T-cell (primary cell): ENCODE measurements at regions not wholly inside any gene's neighbourhood (a gene's known extent, or its start where the extent isn't known, plus 50 kb on each side); places are given as distances from the start of the nearest gene placed in this dataset.

Experiments
- ATAC-seq, 4 experiments: fragments of 200-7000 bp in 3 of 4; fragments of 150-1000 bp in 1 of 4; cut with Tn5 transposase; replicated peaks in 1 of 4; 1 replicate in 3 of 4; 2 replicates in 1 of 4; pipeline ENCODE4 v1.10.0; 2021; ENCODE audit warnings: moderate library complexity in 3 of 4, mild to moderate bottlenecking in 2 of 4, moderate number of reproducible peaks in 1 of 4
- CTCF ChIA-PET, 2 donors: fragments of 300-600 bp; sonication (Branson Sonifier 250); formaldehyde crosslinking; loops; one replicate each; lab custom pipeline; 2022; ENCODE audit warnings: antibody characterized with exemption in 2 of 2; lab: Charles Lee
- POLR2A ChIA-PET, 2 donors: fragments of 300-600 bp; sonication (Branson Sonifier 250); formaldehyde crosslinking; loops; one replicate each; lab custom pipeline; 2022; ENCODE audit warnings: antibody characterized with exemption in 2 of 2; lab: Charles Lee
- DNase-seq, 35 experiments: peaks; one replicate each; pipeline versions ENCODE4 v3.0.0 to v3.0.0-alpha.2; 2013 to 2023
- H3K27ac ChIP-seq: one replicate; pipeline ENCODE4 v1.5.1; 2013; ENCODE audit warnings: low read length
- H3K27me3 ChIP-seq, 2 experiments: replicated peaks in 1 of 2; 1 replicate in 1 of 2; 2 replicates in 1 of 2; pipeline versions ENCODE4 v1.6.1 to v1.7.0; 2013; ENCODE audit warnings: low read length in 1 of 2, mixed read lengths in 1 of 2; ENCODE audit not compliant: control insufficient read depth in 2 of 2, insufficient read depth in 2 of 2; ENCODE audit errors: extremely low read depth in 1 of 2
- H3K36me3 ChIP-seq, 2 donors: 1 replicate in 1 of 2; 2 replicates in 1 of 2; pipeline versions ENCODE4 v1.6.1 to v1.7.0; 2013; ENCODE audit warnings: low read length in 1 of 2; ENCODE audit not compliant: control insufficient read depth in 2 of 2, insufficient read depth in 1 of 2; ENCODE audit errors: extremely low read depth in 1 of 2
- H3K4me1 ChIP-seq, 2 experiments: 1 replicate in 1 of 2; 2 replicates in 1 of 2; pipeline versions ENCODE4 v1.6.1 to v1.7.0; 2013; ENCODE audit warnings: low read length in 2 of 2, mixed read lengths in 1 of 2; ENCODE audit not compliant: insufficient read depth in 2 of 2, control insufficient read depth in 1 of 2; ENCODE audit errors: extremely low read depth in 1 of 2
- H3K4me3 ChIP-seq, 2 donors: 1 replicate in 1 of 2; 2 replicates in 1 of 2; pipeline versions ENCODE4 v1.5.1 to v1.7.0; 2013; ENCODE audit warnings: mild to moderate bottlenecking in 2 of 2, low read length in 1 of 2, moderate library complexity in 1 of 2; ENCODE audit not compliant: control insufficient read depth in 1 of 2; ENCODE audit errors: extremely low read depth in 1 of 2
- H3K9me3 ChIP-seq: 2 replicates; pipeline ENCODE4 v1.7.0; 2013
- H3K27ac Mint-ChIP-seq, 2 donors: one replicate each; pipeline ENCODE4 v1.8.0; 2020 to 2021; ENCODE audit warnings: mild to moderate bottlenecking in 2 of 2, mixed read lengths in 2 of 2
- H3K27me3 Mint-ChIP-seq, 2 donors: one replicate each; pipeline ENCODE4 v1.8.0; 2021 to 2022; ENCODE audit warnings: mixed read lengths in 2 of 2
- H3K36me3 Mint-ChIP-seq: one replicate; pipeline ENCODE4 v1.8.0; 2021; ENCODE audit warnings: mixed read lengths
- H3K4me1 Mint-ChIP-seq, 3 donors: one replicate each; pipeline ENCODE4 v1.8.0; 2020 to 2022; ENCODE audit warnings: mixed read lengths in 3 of 3, mild to moderate bottlenecking in 1 of 3
- H3K4me3 Mint-ChIP-seq, 3 donors: one replicate each; pipeline ENCODE4 v1.8.0; 2020 to 2022; ENCODE audit warnings: mild to moderate bottlenecking in 3 of 3, mixed read lengths in 3 of 3, moderate library complexity in 3 of 3
- H3K9me3 Mint-ChIP-seq, 3 donors: one replicate each; pipeline ENCODE4 v1.8.0; 2020 to 2022; ENCODE audit warnings: mixed read lengths in 3 of 3
- WGBS: methylation state at CpG from one replicate; pipeline ENCODE4 v1.1.5; 2013; ENCODE audit warnings: missing lambda C conversion rate; ENCODE audit not compliant: insufficient coverage; 5-methylcytosine and 5-hydroxymethylcytosine counted together

DNA sequence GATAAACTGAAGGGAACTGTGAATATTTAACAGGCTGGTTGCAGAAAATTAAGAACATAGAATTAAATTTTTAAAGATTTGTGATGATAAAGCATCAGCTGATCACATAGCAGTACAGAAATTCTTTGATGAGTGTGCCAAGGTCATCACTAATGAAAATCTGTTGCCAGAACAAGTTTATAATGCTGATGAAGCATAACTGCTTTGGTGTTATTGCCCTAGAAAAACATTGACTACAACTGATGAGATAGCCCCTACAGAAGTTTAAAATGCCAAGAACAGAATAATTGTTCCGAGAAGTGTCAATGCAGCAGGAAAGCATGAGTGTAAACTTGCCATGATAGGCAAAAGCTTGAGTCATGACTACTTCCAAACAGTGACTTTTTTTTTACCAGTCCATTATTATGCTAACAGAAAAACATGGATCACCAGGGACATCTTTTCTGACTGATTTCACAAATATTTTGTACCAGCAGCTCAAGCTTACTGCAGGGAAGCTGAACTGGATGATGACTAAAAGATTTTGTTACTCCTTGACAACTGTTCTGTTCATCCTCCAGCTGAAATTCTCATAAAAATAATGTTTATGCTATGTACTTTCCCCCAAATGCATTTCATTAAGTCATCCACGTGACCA, 1136.6 kb downstream of the FAT4 start:
- H3K27me3 Mint-ChIP-seq: no peaks in the 10 kb centered on the region
- ATAC-seq: no peak
- no CpG with 5 or more reads among the region's 2 CpGs for WGBS
- peaks cover 0 to 11% (median 10%) of the 10 kb centered on the region in 3 donors for H3K9me3 Mint-ChIP-seq
- CTCF ChIA-PET: no interaction called here
- H3K4me3 Mint-ChIP-seq: no peak overlapping the region
- Histone ChIP-seq H3K36me3 (no peaks in the 10 kb centered on the region), H3K4me3 (no peak overlapping the region), H3K27me3 (no peaks in the 10 kb centered on the region), H3K27ac (no peak overlapping the region), H3K9me3 (no peaks in the 10 kb centered on the region), H3K4me1 (no peaks in the 10 kb centered on the region)
- no peaks in the 10 kb centered on the region for H3K36me3 Mint-ChIP-seq
- H3K27ac Mint-ChIP-seq: no peak overlapping the region
- no peaks in the 10 kb centered on the region for H3K4me1 Mint-ChIP-seq
- no peak for DNase-seq
- POLR2A ChIA-PET: no interaction called here

DNA sequence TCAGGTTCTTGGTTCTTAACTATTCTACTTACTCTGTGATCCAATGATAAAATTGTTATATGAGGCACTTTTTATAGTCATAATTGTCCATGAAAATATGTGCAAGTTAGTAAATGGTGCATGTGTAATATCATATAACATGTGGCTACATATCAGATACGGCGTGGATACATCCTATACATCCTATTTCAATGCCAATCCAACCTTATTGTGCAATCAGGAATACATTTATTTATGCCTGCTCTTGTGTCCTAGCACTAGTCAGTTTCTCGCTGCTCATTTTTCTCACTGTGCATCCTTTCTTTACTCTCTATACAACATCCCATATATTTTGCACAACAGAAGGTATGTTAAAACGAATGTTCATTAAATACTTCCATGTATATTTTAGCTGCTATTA, 1141.1 kb downstream of the FAT4 start:
- WGBS: 100% methylated on average over 1 of the region's 4 CpGs
- no peak overlapping the region for H3K4me3 Mint-ChIP-seq
- no peaks in the 10 kb centered on the region for H3K4me1 Mint-ChIP-seq

DNA sequence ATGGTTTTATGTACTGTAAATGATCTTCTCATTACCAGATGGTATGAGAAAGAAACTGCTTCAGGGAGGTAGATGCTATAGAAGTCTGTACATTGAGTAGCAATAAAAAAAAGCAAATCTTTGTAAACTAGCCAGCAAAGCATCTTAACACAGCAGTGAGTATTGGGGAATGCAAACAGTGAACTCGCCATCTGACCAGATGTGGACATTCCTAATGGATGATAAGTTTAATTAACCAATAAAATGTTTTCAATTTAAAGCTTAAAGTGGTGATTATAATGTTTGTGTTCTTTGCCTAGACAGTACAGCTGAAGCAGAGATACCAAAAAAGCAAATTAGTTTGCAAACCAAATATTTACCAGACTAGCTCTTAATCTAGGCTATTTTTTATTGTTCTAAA, 1144.2 kb downstream of the FAT4 start:
- no CpG with 5 or more reads among the region's 1 CpG for WGBS
- Mint-ChIP-seq H3K36me3 (no peaks in the 10 kb centered on the region), H3K27me3 (no peaks in the 10 kb centered on the region), H3K4me3 (no peak overlapping the region), H3K9me3 (peaks cover 7 to 9% (median 8%) of the 10 kb centered on the region in 3 donors), H3K27ac (no peak overlapping the region), H3K4me1 (no peaks in the 10 kb centered on the region)
- no peak for ATAC-seq
- no peak for DNase-seq
- Histone ChIP-seq H3K4me3 (no peak overlapping the region), H3K9me3 (no peaks in the 10 kb centered on the region), H3K36me3 (no peaks in the 10 kb centered on the region), H3K4me1 (no peaks in the 10 kb centered on the region), H3K27ac (no peak overlapping the region), H3K27me3 (no peaks in the 10 kb centered on the region)
- CTCF ChIA-PET: no interaction called here
- POLR2A ChIA-PET: no interaction called here

More for the DNA sequence above, 1141.1 kb downstream of the FAT4 start:
- DNase-seq (no peak), ATAC-seq (no peak)
- Histone ChIP-seq H3K9me3 (no peaks in the 10 kb centered on the region), H3K27ac (no peak overlapping the region), H3K27me3 (no peaks in the 10 kb centered on the region), H3K4me1 (no peaks in the 10 kb centered on the region), H3K36me3 (no peaks in the 10 kb centered on the region), H3K4me3 (no peak overlapping the region)
- peaks cover 7 to 20% (median 12%) of the 10 kb centered on the region in 3 donors for H3K9me3 Mint-ChIP-seq
- H3K27ac Mint-ChIP-seq: no peak overlapping the region
- H3K27me3 Mint-ChIP-seq: no peaks in the 10 kb centered on the region
- CTCF ChIA-PET: no interaction called here
- H3K36me3 Mint-ChIP-seq: no peaks in the 10 kb centered on the region
- POLR2A ChIA-PET: no interaction called here

DNA sequence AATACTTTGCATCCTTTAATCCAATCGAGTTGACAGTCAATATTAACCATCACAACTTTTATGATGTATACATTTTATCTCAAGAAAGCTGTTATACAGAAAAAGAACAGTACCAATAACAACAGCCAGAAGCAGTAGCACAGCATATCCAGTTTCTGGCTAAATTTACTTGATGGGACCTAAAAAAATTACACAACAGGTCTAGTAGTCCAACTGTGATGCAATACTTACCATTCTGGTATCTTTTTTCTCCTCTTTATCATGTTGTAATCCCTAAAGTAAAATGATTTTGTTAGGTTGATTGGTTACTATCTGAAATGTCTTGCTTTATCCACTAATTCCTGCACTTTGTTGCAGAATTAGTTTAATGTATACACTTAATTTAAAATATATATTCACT, 1150.6 kb downstream of the FAT4 start:
- ChIA-PET POLR2A (interaction anchor here in 1 of 2 donors (0.6 kb wide), 1 partner anchor 11 kb away, joined by 3 read pairs; no protein-coding TSS in a partner anchor), CTCF (no interaction called here)
- H3K4me3 Mint-ChIP-seq: no peak overlapping the region
- H3K27ac ChIP-seq: no peak overlapping the region
- peaks cover 9 to 13% (median 12%) of the 10 kb centered on the region in 3 donors for H3K9me3 Mint-ChIP-seq
- H3K27me3 Mint-ChIP-seq: no peaks in the 10 kb centered on the region
- H3K36me3 ChIP-seq: no peaks in the 10 kb centered on the region
- no peaks in the 10 kb centered on the region for H3K9me3 ChIP-seq
- no peaks in the 10 kb centered on the region for H3K36me3 Mint-ChIP-seq
- no peaks in the 10 kb centered on the region for H3K4me1 ChIP-seq
- 29% methylated on average over 1 of the region's 1 CpG for WGBS
- no peaks in the 10 kb centered on the region for H3K27me3 ChIP-seq
- H3K27ac Mint-ChIP-seq: no peak overlapping the region
- no peak overlapping the region for H3K4me3 ChIP-seq
- H3K4me1 Mint-ChIP-seq: no peaks in the 10 kb centered on the region
- DNase-seq (no peak), ATAC-seq (no peak)

DNA sequence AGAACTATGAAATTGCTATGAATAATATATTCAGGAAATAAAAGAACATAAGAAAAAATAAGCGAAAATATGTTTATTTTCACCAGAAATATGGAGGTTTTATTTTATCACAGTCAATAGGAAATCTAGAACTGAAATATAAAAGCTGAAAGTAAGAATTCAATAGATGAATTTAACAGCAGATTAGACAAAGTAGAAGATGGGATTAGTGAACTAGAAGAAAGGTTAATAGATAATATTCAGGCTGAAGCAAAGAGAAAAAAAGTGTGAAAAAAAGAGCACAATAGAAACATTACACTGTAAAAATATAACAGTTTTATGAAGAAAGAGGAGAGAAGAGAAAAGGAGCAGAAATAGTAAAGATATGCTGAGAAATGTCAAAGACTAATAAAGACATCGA, 1152.1 kb downstream of the FAT4 start:
- Mint-ChIP-seq H3K4me1 (no peaks in the 10 kb centered on the region), H3K27ac (no peak overlapping the region), H3K4me3 (no peak overlapping the region), H3K36me3 (no peaks in the 10 kb centered on the region), H3K9me3 (peaks cover 5 to 9% (median 7%) of the 10 kb centered on the region in 3 donors), H3K27me3 (no peaks in the 10 kb centered on the region)
- Histone ChIP-seq H3K4me1 (no peaks in the 10 kb centered on the region), H3K36me3 (no peaks in the 10 kb centered on the region), H3K27ac (no peak overlapping the region), H3K27me3 (no peaks in the 10 kb centered on the region), H3K4me3 (no peak overlapping the region), H3K9me3 (no peaks in the 10 kb centered on the region)
- ATAC-seq (no peak), DNase-seq (no peak)
- ChIA-PET POLR2A (no interaction called here), CTCF (no interaction called here)
- WGBS: no CpG with 5 or more reads among the region's 2 CpGs

DNA sequence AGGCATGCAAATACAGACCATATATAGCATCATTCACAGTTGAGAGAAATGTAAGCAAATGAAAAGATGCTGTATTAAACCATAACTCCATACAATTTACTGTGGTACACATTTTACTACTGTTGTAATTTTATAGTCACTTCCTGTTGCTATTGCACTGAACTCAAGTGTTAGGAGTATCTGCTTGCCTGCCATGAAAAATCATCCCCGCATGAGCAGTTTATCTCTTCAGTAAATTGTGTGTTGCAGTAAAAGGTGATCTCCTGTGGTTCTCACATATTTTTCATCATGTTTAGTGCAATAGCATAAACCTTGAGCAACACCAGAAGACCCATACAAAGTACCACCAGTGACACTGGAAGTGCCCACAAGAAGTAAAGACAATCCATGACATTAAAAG, 1153.4 kb downstream of the FAT4 start:
- Mint-ChIP-seq H3K27ac (no peak overlapping the region), H3K4me1 (no peaks in the 10 kb centered on the region), H3K4me3 (no peak overlapping the region), H3K27me3 (no peaks in the 10 kb centered on the region), H3K9me3 (peaks cover 5 to 9% (median 7%) of the 10 kb centered on the region in 3 donors), H3K36me3 (no peaks in the 10 kb centered on the region)
- Histone ChIP-seq H3K4me1 (no peaks in the 10 kb centered on the region), H3K27me3 (no peaks in the 10 kb centered on the region), H3K27ac (no peak overlapping the region), H3K9me3 (no peaks in the 10 kb centered on the region), H3K4me3 (no peak overlapping the region), H3K36me3 (no peaks in the 10 kb centered on the region)
- DNase-seq (no peak), ATAC-seq (no peak)
- WGBS: no CpG with 5 or more reads among the region's 1 CpG
- ChIA-PET CTCF (no interaction called here), POLR2A (no interaction called here)

DNA sequence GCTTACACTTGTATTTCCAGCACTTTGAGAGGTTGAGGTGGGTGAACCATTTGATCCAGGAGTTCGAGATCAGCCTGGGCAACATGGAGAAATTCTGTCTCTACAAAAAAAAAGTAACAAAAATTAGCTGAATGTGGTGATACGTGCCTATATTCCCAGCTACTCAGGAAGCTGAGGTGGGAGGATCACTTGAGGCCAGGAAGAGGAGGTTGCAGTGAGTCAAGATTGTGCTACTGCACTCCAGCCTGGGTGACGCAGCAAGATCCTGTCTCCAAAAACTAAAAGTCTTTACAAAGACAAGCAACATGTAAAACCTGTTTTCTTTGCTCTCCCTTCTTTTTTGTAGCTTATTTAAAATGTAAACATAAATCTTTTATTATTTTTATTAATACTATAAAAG, 1156.1 kb downstream of the FAT4 start:
- H3K4me1 ChIP-seq: no peaks in the 10 kb centered on the region
- H3K27me3 ChIP-seq: no peaks in the 10 kb centered on the region
- H3K4me3 ChIP-seq: no peak overlapping the region
- no peaks in the 10 kb centered on the region for H3K36me3 Mint-ChIP-seq
- no peaks in the 10 kb centered on the region for H3K4me1 Mint-ChIP-seq
- no peak overlapping the region for H3K4me3 Mint-ChIP-seq
- DNase-seq (no peak), ATAC-seq (no peak)
- WGBS: 71% methylated on average over 1 of the region's 3 CpGs
- no peaks in the 10 kb centered on the region for H3K36me3 ChIP-seq
- POLR2A ChIA-PET: no interaction called here
- CTCF ChIA-PET: no interaction called here
- no peaks in the 10 kb centered on the region for H3K9me3 ChIP-seq
- no peaks in the 10 kb centered on the region for H3K27me3 Mint-ChIP-seq
- H3K27ac Mint-ChIP-seq: no peak overlapping the region
- no peak overlapping the region for H3K27ac ChIP-seq
- peaks cover 5 to 10% (median 6%) of the 10 kb centered on the region in 3 donors for H3K9me3 Mint-ChIP-seq
